ENCODE measurements at regions not wholly inside any gene's neighbourhood (a gene's known extent, or its start where the extent isn't known, plus 50 kb on each side); places are given as distances from the start of the nearest gene placed in this dataset.

DNA sequence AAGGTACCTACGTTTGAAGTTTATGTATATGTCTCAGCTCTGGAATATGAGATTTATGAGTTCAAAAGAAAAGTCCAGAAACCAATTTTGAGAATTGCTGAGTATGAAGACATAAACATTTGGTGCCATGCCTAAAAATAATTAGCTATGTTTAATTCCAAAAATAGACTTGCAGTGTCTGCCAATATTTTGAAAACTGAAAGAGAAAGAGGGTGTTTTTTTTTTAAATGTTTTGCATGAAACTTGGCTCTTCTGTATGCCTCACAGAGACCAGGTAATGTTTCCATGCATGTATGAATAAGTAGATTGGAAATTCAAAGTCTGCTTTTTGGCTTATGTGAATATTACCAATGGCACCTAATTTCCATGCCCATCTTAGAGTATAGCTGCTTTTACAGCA, 634.4 kb upstream of the C9orf72 start:
- Histone ChIP-seq H3K9me3 (no peaks in the 10 kb centered on the region), H3K36me3 (no peaks in the 10 kb centered on the region), H3K4me3 (ENCODE audit: low read depth, low read length) (no peak overlapping the region), H3K4me1 (no peaks in the 10 kb centered on the region; the same call in 1 of the 2 replicates), H3K27me3 (no peaks in the 10 kb centered on the region)
- TF ChIP-seq, protein P1, sequence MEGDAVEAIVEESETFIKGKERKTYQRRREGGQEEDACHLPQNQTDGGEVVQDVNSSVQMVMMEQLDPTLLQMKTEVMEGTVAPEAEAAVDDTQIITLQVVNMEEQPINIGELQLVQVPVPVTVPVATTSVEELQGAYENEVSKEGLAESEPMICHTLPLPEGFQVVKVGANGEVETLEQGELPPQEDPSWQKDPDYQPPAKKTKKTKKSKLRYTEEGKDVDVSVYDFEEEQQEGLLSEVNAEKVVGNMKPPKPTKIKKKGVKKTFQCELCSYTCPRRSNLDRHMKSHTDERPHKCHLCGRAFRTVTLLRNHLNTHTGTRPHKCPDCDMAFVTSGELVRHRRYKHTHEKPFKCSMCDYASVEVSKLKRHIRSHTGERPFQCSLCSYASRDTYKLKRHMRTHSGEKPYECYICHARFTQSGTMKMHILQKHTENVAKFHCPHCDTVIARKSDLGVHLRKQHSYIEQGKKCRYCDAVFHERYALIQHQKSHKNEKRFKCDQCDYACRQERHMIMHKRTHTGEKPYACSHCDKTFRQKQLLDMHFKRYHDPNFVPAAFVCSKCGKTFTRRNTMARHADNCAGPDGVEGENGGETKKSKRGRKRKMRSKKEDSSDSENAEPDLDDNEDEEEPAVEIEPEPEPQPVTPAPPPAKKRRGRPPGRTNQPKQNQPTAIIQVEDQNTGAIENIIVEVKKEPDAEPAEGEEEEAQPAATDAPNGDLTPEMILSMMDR (IDR thresholded peaks at IDR 0.05; ENCODE audit: low read depth, low read length): no peak
- no peak for DNase-seq

DNA sequence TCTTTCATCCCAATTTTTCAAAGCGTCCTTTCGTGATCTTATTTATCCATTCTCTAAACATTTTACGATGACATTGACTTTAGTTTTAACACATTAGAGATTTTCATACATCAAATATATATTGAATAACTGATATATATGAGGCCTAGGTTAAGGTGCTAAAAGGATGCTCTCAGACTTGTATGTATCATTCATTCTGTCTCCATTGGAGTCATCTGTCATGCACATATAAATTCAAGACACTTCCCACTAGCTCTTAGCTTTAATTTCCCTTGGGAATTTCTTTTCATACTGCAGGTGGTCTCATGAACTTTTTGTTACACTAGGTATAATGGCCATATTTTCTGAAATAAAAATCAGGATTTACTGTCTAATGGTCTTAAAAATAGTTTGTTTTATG, 635.8 kb upstream of the C9orf72 start:
- no peak for DNase-seq
- TF ChIP-seq, protein P1 (IDR thresholded peaks at IDR 0.05; ENCODE audit: low read depth, low read length): no peak
- no peaks in the 10 kb centered on the region for H3K36me3 ChIP-seq
- H3K4me3 ChIP-seq (ENCODE audit: low read depth, low read length): no peak overlapping the region
- H3K9me3 ChIP-seq: no peaks in the 10 kb centered on the region
- no peaks in the 10 kb centered on the region for H3K27me3 ChIP-seq
- no peaks in the 10 kb centered on the region; the same call in 1 of the 2 replicates for H3K4me1 ChIP-seq

DNA sequence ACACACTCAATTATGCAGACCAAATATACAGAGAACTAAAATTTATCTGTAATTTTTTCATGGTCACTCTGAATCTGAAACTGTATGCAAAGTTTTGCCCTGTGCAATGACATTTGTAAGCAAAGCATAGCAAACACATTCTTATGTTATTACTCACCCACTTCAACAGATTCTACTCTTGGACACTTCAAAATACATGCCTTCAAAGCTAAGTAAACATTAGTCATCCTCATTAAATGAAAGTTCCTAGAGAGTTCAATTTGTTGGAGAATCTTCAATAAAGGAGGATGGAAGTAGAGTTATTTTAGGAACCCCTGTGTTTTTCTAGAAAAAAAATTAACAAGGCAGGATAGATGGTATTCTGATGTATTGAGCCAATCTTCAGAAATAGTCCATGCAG, 639.7 kb upstream of the C9orf72 start:
- H3K4me1 ChIP-seq: peaks cover 10% of the 10 kb centered on the region
- no peaks in the 10 kb centered on the region for H3K9me3 ChIP-seq
- no peak for DNase-seq
- TF ChIP-seq, protein P1 (IDR thresholded peaks at IDR 0.05; ENCODE audit: low read depth, low read length): no peak
- no peaks in the 10 kb centered on the region for H3K27me3 ChIP-seq
- no peaks in the 10 kb centered on the region for H3K36me3 ChIP-seq
- no peak overlapping the region for H3K4me3 ChIP-seq (ENCODE audit: low read depth, low read length)

DNA sequence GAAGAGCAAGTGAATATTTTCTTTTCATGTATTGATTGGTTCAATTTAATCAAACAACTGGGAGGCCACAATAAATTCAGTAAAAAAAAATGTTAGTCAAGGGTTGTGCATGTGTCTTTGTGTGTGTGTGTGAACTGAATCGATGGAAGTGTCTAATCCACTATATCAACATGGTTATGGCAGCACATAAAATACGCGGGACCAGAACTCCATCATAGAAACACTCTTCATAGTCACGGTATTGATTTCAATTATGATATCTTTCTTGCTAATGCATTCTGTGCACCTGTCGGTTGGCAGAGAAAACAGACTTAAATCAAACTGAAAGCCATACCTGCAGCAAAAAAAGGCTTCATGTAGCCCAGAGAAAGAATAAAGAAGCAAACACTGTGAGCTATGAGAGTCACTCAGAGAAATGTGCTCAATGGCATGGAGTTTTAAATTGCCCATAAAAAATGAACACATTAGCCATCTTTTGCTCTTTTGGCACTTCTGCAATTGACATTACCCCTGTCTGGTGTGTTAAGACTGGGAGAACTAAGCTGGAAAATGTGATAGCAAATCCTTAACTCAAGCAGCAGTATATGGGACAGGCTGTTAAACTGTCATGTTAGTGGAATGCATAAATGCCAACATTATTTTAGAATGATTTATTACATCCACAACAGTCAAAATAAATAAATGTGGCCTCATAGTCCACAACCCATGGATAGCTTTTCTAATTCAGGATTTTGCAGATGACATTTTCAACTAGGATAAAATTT, 642.4 kb upstream of the C9orf72 start:
- Histone ChIP-seq H3K27me3 (no peaks in the 10 kb centered on the region), H3K4me1 (peaks cover 10% of the 10 kb centered on the region), H3K36me3 (no peaks in the 10 kb centered on the region), H3K9me3 (no peaks in the 10 kb centered on the region), H3K4me3 (ENCODE audit: low read depth, low read length) (no peak overlapping the region)
- TF ChIP-seq, protein P1 (IDR thresholded peaks at IDR 0.05; ENCODE audit: low read depth, low read length): no peak
- no peak for DNase-seq

DNA sequence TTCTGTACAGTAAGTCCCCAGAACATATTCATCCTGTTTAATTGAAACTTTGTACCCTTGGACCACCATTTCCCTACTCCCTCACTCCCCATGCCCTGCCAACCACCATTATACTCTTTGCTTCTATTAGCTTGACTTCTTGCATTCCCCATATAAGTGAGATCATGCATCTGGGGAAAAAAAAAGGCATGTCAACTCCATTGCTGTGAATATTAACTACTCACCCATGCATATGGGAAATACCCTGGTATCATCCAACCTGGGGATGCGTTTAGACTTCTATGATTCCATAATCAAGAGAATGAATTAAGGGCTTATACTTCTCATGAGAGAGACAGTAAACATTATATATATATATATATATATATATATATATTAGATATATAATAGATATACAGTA, 659.4 kb upstream of the C9orf72 start:
- DNase-seq: no peak
- no peaks in the 10 kb centered on the region for H3K36me3 ChIP-seq
- no peaks in the 10 kb centered on the region for H3K27me3 ChIP-seq
- H3K4me3 ChIP-seq (ENCODE audit: low read depth, low read length): no peak overlapping the region
- H3K4me1 ChIP-seq: no peaks in the 10 kb centered on the region; the same call in 1 of the 2 replicates
- TF ChIP-seq, protein P1 (IDR thresholded peaks at IDR 0.05; ENCODE audit: low read depth, low read length): no peak
- H3K9me3 ChIP-seq: no peaks in the 10 kb centered on the region

DNA sequence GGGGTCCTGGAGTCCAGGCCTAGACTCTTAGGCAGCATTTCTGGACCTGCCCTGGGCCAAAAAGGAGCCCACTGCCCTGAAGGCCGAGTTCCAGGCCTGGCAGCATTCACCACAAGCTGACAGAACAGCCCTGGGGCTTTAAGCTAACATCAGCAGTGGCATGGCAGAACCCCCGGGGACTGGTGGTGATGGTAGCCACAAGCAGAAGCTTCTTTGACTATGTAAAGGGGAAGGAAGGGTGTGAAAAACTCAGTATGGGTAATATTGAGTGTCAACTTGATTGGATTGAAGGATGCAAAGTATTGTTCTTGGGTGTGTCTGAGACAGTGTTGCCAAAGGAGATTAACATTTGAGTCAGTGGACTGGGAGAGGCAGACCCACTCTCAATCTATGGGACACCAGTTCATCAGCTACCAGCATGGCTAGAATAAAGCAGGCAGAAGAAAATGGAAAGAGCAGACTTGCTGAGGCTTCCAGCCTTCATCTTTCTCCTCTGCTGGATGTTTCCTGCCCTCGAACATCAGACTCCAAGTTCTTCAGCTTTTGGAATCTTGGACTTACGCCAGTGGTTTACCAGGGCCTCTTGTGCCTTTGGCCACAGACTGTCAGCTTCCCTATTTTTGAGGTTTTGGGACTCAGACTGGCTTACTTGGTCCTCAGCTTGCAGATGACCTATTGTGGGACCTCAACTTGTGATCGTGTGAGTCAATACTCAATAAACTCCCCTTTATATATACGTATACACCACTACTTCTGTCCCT, 661.0 kb upstream of the C9orf72 start:
- Histone ChIP-seq H3K4me1 (no peaks in the 10 kb centered on the region; the same call in 1 of the 2 replicates), H3K9me3 (no peaks in the 10 kb centered on the region), H3K36me3 (no peaks in the 10 kb centered on the region), H3K27me3 (no peaks in the 10 kb centered on the region), H3K4me3 (ENCODE audit: low read depth, low read length) (no peak overlapping the region)
- no peak for DNase-seq
- TF ChIP-seq, protein P1 (IDR thresholded peaks at IDR 0.05; ENCODE audit: low read depth, low read length): no peak
